ENCODE measurements at regions not wholly inside any gene's neighbourhood (a gene's known extent, or its start where the extent isn't known, plus 50 kb on each side); places are given as distances from the start of the nearest gene placed in this dataset.

- TF ChIP-seq CTCF (IDR thresholded peaks at IDR 0.05; ENCODE audit: extremely low read depth in 1 of 2, insufficient read depth in 1 of 2, low read depth in 1 of 2, low read length in 2 of 2) = no peak
- TF ChIP-seq EZH2 (IDR thresholded peaks at IDR 0.05; ENCODE audit: borderline replicate concordance, low read depth, low read length, severe bottlenecking) = no peak
- TF ChIP-seq POLR2A (IDR thresholded peaks at IDR 0.05; ENCODE audit: low read depth, low read length) = no peak
- no peak for TF ChIP-seq POLR2AphosphoS5 (IDR thresholded peaks at IDR 0.05; ENCODE audit: insufficient read depth, low read depth, low read length)
- TF ChIP-seq MYC (IDR thresholded peaks at IDR 0.05; ENCODE audit: low read depth, low read length) = no peak
Measured at GRCh38 chr21:27807596-27807995, 840.7 kb upstream of the ADAMTS5 start.
